ENCODE measurements at regions not wholly inside any gene's neighbourhood (a gene's known extent, or its start where the extent isn't known, plus 50 kb on each side); places are given as distances from the start of the nearest gene placed in this dataset.
"Not testable (repeated sequence)": the region's sequence is repeated elsewhere in the genome, so short reads cannot be mapped to it uniquely, and the experiment has no call there.

GRCh38 chr5:72703876-72704275 lies 112.6 kb upstream of the TNPO1 start:
- TF ChIP-seq CTCF (IDR thresholded peaks at IDR 0.05): no peak
- H3K9me3 ChIP-seq: peaks cover 0 to 8% of the 10 kb centered on the region in 2 donors
- no peaks in the 10 kb centered on the region for H3K36me3 ChIP-seq
- H3K27me3 ChIP-seq: no peaks in the 10 kb centered on the region
- intact Hi-C loops (cut with DNase I): no loop called here
- ATAC-seq (no peak), DNase-seq (no peak)
- no peaks in the 10 kb centered on the region for H3K4me1 ChIP-seq
- H3K4me3 ChIP-seq: no peak overlapping the region
- no peak overlapping the region for H3K27ac ChIP-seq

GRCh38 chr5:72702881-72703434 lies 113.5 kb upstream of the TNPO1 start:
- ATAC-seq (no peak), DNase-seq (no peak)
- no peak overlapping the region for H3K27ac ChIP-seq
- no peaks in the 10 kb centered on the region for H3K4me1 ChIP-seq
- H3K4me3 ChIP-seq: no peak overlapping the region
- intact Hi-C loops (cut with DNase I): no loop called here
- no peaks in the 10 kb centered on the region for H3K36me3 ChIP-seq
- H3K27me3 ChIP-seq: no peaks in the 10 kb centered on the region
- H3K9me3 ChIP-seq: no peaks in the 10 kb centered on the region
- no peak for TF ChIP-seq CTCF (IDR thresholded peaks at IDR 0.05)

- DNase-seq; ATAC-seq; intact Hi-C loops (cut with DNase I); H3K4me3 ChIP-seq; H3K9me3 ChIP-seq; H3K4me1 ChIP-seq; H3K27me3 ChIP-seq; H3K36me3 ChIP-seq; H3K27ac ChIP-seq: not testable (repeated sequence)
Measured at GRCh38 chr5:72702105-72702504, 114.4 kb upstream of the TNPO1 start.

- intact Hi-C loops (cut with DNase I): no loop called here
- no peak overlapping the region for H3K27ac ChIP-seq
- no peaks in the 10 kb centered on the region for H3K27me3 ChIP-seq
- DNase-seq (no peak), ATAC-seq (no peak)
- no peaks in the 10 kb centered on the region for H3K36me3 ChIP-seq
- no peaks in the 10 kb centered on the region for H3K4me1 ChIP-seq
- no peak for TF ChIP-seq CTCF (IDR thresholded peaks at IDR 0.05)
- no peaks in the 10 kb centered on the region for H3K9me3 ChIP-seq
- H3K4me3 ChIP-seq: no peak overlapping the region
Measured at GRCh38 chr5:72698481-72698880, 118.0 kb upstream of the TNPO1 start.

- H3K27me3 ChIP-seq: no peaks in the 10 kb centered on the region
- TF ChIP-seq CTCF (IDR thresholded peaks at IDR 0.05): no peak
- H3K36me3 ChIP-seq: no peaks in the 10 kb centered on the region
- H3K27ac ChIP-seq: no peak overlapping the region
- no peaks in the 10 kb centered on the region for H3K9me3 ChIP-seq
- intact Hi-C loops (cut with DNase I): no loop called here
- DNase-seq: no peak
- ATAC-seq: no peak
- no peaks in the 10 kb centered on the region for H3K4me1 ChIP-seq
- no peak overlapping the region for H3K4me3 ChIP-seq
Measured at GRCh38 chr5:72697622-72698021, 118.8 kb upstream of the TNPO1 start.

GRCh38 chr5:72695659-72696058 lies 120.8 kb upstream of the TNPO1 start:
- H3K36me3 ChIP-seq: no peaks in the 10 kb centered on the region
- DNase-seq (no peak), ATAC-seq (no peak)
- H3K9me3 ChIP-seq: no peaks in the 10 kb centered on the region
- no peak for TF ChIP-seq CTCF (IDR thresholded peaks at IDR 0.05)
- H3K27me3 ChIP-seq: no peaks in the 10 kb centered on the region
- no peak overlapping the region for H3K4me3 ChIP-seq
- H3K4me1 ChIP-seq: no peaks in the 10 kb centered on the region
- intact Hi-C loops (cut with DNase I): no loop called here
- H3K27ac ChIP-seq: no peak overlapping the region

All from left lung (tissue), 4 donors.